Endothelial cell of umbilical vein (primary cell): ENCODE measurements at regions not wholly inside any gene's neighbourhood (a gene's known extent, or its start where the extent isn't known, plus 50 kb on each side); places are given as distances from the start of the nearest gene placed in this dataset.

Experiments
- CTCF ChIP-seq, 2 donors: IDR thresholded peaks; 1 replicate in 1 of 2; 2 replicates in 1 of 2; pipeline ENCODE4 v1.5.1; 2011; ENCODE audit warnings: low read length in 2 of 2, mild to moderate bottlenecking in 2 of 2, moderate library complexity in 2 of 2, control low read depth in 1 of 2, inconsistent platforms in 1 of 2, low read depth in 1 of 2; ENCODE audit not compliant: insufficient read depth in 1 of 2; ENCODE audit errors: extremely low read depth in 1 of 2
- EZH2 ChIP-seq: IDR thresholded peaks from 2 replicates; pipeline ENCODE4 v1.6.1; 2012; ENCODE audit warnings: borderline replicate concordance, low read depth, mild to moderate bottlenecking, moderate library complexity, low read length, inconsistent platforms; ENCODE audit not compliant: severe bottlenecking
- FOS ChIP-seq: IDR thresholded peaks from 2 replicates; pipeline ENCODE4 v1.6.1; 2011; ENCODE audit warnings: mild to moderate bottlenecking, low read length, moderate library complexity, borderline replicate concordance; ENCODE audit not compliant: insufficient read depth
- GATA2 ChIP-seq: IDR thresholded peaks from 2 replicates; pipeline ENCODE4 v1.7.0; 2011; ENCODE audit warnings: low read depth, mild to moderate bottlenecking, moderate library complexity, mixed read lengths, low read length; ENCODE audit not compliant: insufficient read length, insufficient read depth
- JUN ChIP-seq: IDR thresholded peaks from 2 replicates; pipeline ENCODE4 v1.6.1; 2011; ENCODE audit warnings: borderline replicate concordance, low read depth; ENCODE audit not compliant: insufficient read length, insufficient read depth
- MAX ChIP-seq: IDR thresholded peaks from 2 replicates; pipeline ENCODE4 v1.6.1; 2011; ENCODE audit not compliant: insufficient read depth, insufficient read length
- MYC ChIP-seq: IDR thresholded peaks from one replicate; pipeline ENCODE4 v1.6.1; 2011; ENCODE audit warnings: mild to moderate bottlenecking, low read depth, low read length
- POLR2A ChIP-seq: IDR thresholded peaks from 2 replicates; pipeline ENCODE4 v1.6.1; 2012; ENCODE audit warnings: low read depth, mild to moderate bottlenecking, control low read depth, low read length
- POLR2AphosphoS5 ChIP-seq: IDR thresholded peaks from 2 replicates; pipeline ENCODE4 v1.6.1; 2012; ENCODE audit warnings: low read depth, mild to moderate bottlenecking, control low read depth, low read length, moderate library complexity; ENCODE audit not compliant: insufficient read depth

GRCh38 chr3:3545360-3545759 is 253.9 kb upstream of the LRRN1 start:
- TF ChIP-seq POLR2A, result no peak
- TF ChIP-seq CTCF (IDR thresholded peaks at IDR 0.05; ENCODE audit: extremely low read depth in 1 of 2, insufficient read depth in 1 of 2, low read depth in 1 of 2, low read length in 2 of 2), result no peak
- no peak for TF ChIP-seq POLR2AphosphoS5
- TF ChIP-seq MYC, result no peak
- no peak for TF ChIP-seq JUN
- TF ChIP-seq MAX, result no peak
- TF ChIP-seq FOS, result no peak
- no peak for TF ChIP-seq EZH2
- no peak for TF ChIP-seq GATA2
